ENCODE measurements at regions not wholly inside any gene's neighbourhood (a gene's known extent, or its start where the extent isn't known, plus 50 kb on each side); places are given as distances from the start of the nearest gene placed in this dataset.

- TF ChIP-seq ZNF770 (CRISPR knock-in tag; IDR thresholded peaks at IDR 0.05), result no peak
Measured at GRCh38 chr15:77538793-77539497, 93.8 kb downstream of the LINGO1 start (continued).

DNA sequence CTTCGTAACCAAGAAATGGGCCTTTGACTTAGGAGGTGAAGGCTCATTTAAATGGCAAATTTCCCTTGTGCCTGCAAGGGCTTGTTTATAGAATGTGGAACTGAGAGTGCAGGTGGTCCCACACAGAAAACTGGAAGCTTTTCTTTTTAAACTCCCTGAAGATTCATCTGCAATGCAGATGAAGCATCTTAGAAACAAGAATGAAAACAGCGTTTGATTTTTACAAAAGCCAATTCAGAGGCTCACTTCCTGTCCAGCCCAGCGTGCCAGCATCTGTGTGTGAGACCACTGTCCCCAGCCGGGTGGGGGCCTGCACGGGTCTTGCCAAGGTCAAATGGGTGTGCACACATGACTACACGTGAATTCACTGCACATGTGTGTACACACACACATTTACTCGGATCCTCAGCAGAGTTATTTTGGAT is 94.7 kb downstream of the LINGO1 start:
- Histone ChIP-seq H3K9ac (ENCODE audit: insufficient read depth, low read depth, low read length) (no peak overlapping the region), H3K4me3 (replicated peaks in 1 of 3; ENCODE audit: insufficient read depth in 1 of 3, low read depth in 2 of 3, low read length in 3 of 3) (no peak overlapping the region), H3K27ac (ENCODE audit: extremely low read length, insufficient read depth, low read length) (no peak overlapping the region), H3K9me3 (ENCODE audit: low read length) (no peaks in the 10 kb centered on the region), H4K20me1 (ENCODE audit: insufficient read depth, low read length) (no peaks in the 10 kb centered on the region), H3K36me3 (replicated peaks in 1 of 2; ENCODE audit: control insufficient read depth in 1 of 2, insufficient read depth in 2 of 2, low read length in 2 of 2) (no peaks in the 10 kb centered on the region), H3K79me2 (ENCODE audit: insufficient read depth, low read length) (no peaks in the 10 kb centered on the region), H3K4me2 (ENCODE audit: low read depth, low read length) (no peak overlapping the region), H3K27me3 (ENCODE audit: control insufficient read depth in 1 of 2, insufficient read depth in 2 of 2, low read length in 2 of 2) (peaks cover 6 to 8% of the 10 kb centered on the region in 2 experiments; a peak in 3 of 5 replicates), H2AFZ (ENCODE audit: low read length) (no peak overlapping the region), H3K4me1 (ENCODE audit: insufficient read depth, low read length) (peaks cover 38% of the 10 kb centered on the region)
- BruUV-seq (replicated peaks), result no TSS peak
- CTCF ChIA-PET (ENCODE audit: low intra/inter-chr PET ratio, low total read pairs), result no interaction called here
- intact Hi-C loops (cut with micrococcal nuclease; ENCODE audit: unreplicated experiment), result no loop called here
- POLR2A ChIA-PET, result no interaction called here
- no peak for ATAC-seq
- in situ Hi-C loops (cut with HindIII; ENCODE audit: extremely low pct_ligation_motif_present, low pct_unique_long_range_greater_than_20kb), result no loop called here
- TF ChIP-seq ZNF841 (CRISPR knock-in tag; IDR thresholded peaks at IDR 0.05; ENCODE audit: borderline replicate concordance) (no peak), KLF9 (CRISPR knock-in tag; IDR thresholded peaks at IDR 0.05; ENCODE audit: low read depth) (no peak), ZNF562 (CRISPR knock-in tag; IDR thresholded peaks at IDR 0.05; ENCODE audit: borderline replicate concordance) (no peak)
- DNase-seq (ENCODE audit: low spot score), result no peak
- no peak for FAIRE-seq
- WGBS (ENCODE audit: low lambda C conversion rate), result 30% methylated on average over 7 of the region's 7 CpGs

DNA sequence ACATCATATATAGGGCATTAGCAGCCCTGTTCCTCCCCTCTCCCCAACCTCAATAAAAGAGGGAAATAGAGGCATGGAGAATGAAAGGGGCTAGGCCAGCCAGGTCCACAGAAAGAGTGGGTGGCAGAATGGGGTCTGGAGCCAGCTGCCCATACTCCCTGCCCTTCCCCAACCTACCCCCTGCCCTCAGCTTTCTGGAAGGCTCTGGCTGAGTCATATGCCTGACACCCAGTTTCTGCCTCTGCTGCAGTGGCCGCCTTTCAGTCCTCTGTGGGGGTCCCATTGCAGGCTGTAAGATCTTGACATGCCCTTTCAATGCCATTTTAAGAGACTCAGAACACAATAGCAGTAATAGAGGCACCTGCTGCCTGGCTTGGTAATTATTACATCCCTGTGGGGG is 95.7 kb downstream of the LINGO1 start:
- intact Hi-C loops (cut with micrococcal nuclease; ENCODE audit: unreplicated experiment) (no loop called here), in situ Hi-C loops (cut with HindIII; ENCODE audit: extremely low pct_ligation_motif_present, low pct_unique_long_range_greater_than_20kb) (no loop called here)
- no peak for FAIRE-seq
- H3K4me3 ChIP-seq (replicated peaks in 1 of 3; ENCODE audit: insufficient read depth in 1 of 3, low read depth in 2 of 3, low read length in 3 of 3), result no peak overlapping the region
- H3K4me2 ChIP-seq (ENCODE audit: low read depth, low read length), result no peak overlapping the region
- no TSS peak for BruUV-seq (replicated peaks)
- no peak for DNase-seq (ENCODE audit: low spot score)
- no peaks in the 10 kb centered on the region for H3K36me3 ChIP-seq (replicated peaks in 1 of 2; ENCODE audit: control insufficient read depth in 1 of 2, insufficient read depth in 2 of 2, low read length in 2 of 2)
- ChIA-PET POLR2A (no interaction called here), CTCF (ENCODE audit: low intra/inter-chr PET ratio, low total read pairs) (no interaction called here)
- no peak overlapping the region for H3K9ac ChIP-seq (ENCODE audit: insufficient read depth, low read depth, low read length)
- H3K27me3 ChIP-seq (ENCODE audit: control insufficient read depth in 1 of 2, insufficient read depth in 2 of 2, low read length in 2 of 2), result peaks cover 4 to 8% of the 10 kb centered on the region in 2 experiments; a peak in 3 of 5 replicates
- H2AFZ ChIP-seq (ENCODE audit: low read length), result no peak overlapping the region
- no peak overlapping the region for H3K27ac ChIP-seq (ENCODE audit: extremely low read length, insufficient read depth, low read length)
- ATAC-seq, result no peak
- H3K4me1 ChIP-seq (ENCODE audit: insufficient read depth, low read length), result peaks cover 31% of the 10 kb centered on the region
- H3K9me3 ChIP-seq (ENCODE audit: low read length), result no peaks in the 10 kb centered on the region
- 0% methylated on average over 1 of the region's 1 CpG for WGBS (ENCODE audit: low lambda C conversion rate)
- H3K79me2 ChIP-seq (ENCODE audit: insufficient read depth, low read length), result no peaks in the 10 kb centered on the region
- H4K20me1 ChIP-seq (ENCODE audit: insufficient read depth, low read length), result no peaks in the 10 kb centered on the region
- TF ChIP-seq HNRNPUL1 (IDR thresholded peaks at IDR 0.05; ENCODE audit: low read depth, low read length) (no peak), CREM (IDR thresholded peaks at IDR 0.05) (no peak), CREM (CRISPR knock-in tag; IDR thresholded peaks at IDR 0.05) (no peak), CCAR2 (optimal IDR thresholded peaks at IDR 0.05; ENCODE audit: low read depth, low read length) (no peak), ZNF546 (CRISPR knock-in tag; conservative IDR thresholded peaks at IDR 0.05) (no peak), FIP1L1 (IDR thresholded peaks at IDR 0.05; ENCODE audit: borderline replicate concordance, insufficient read depth, low read depth, low read length) (no peak), ZNF292 (CRISPR knock-in tag; IDR thresholded peaks at IDR 0.05; ENCODE audit: borderline replicate concordance, low read depth) (no peak), JARID2 (CRISPR knock-in tag; IDR thresholded peaks at IDR 0.05; ENCODE audit: insufficient replicate concordance) (no peak), GATAD1 (CRISPR knock-in tag; IDR thresholded peaks at IDR 0.05) (no peak), ZNF460 (CRISPR knock-in tag; IDR thresholded peaks at IDR 0.05; ENCODE audit: borderline replicate concordance) (no peak), ZNF124 (CRISPR knock-in tag; IDR thresholded peaks at IDR 0.05) (no peak), RAD21 (CRISPR knock-in tag; IDR thresholded peaks at IDR 0.05) (no peak), ZNF33A (CRISPR knock-in tag; IDR thresholded peaks at IDR 0.05; ENCODE audit: borderline replicate concordance) (no peak)

Data from HepG2 (cell line).